H1 (cell line): ENCODE measurements at regions not wholly inside any gene's neighbourhood (a gene's known extent, or its start where the extent isn't known, plus 50 kb on each side); places are given as distances from the start of the nearest gene placed in this dataset.

Source experiments
- CTCF ChIA-PET: fragments of 300-600 bp; sonication (Branson Sonifier 250); formaldehyde crosslinking; loops from one replicate; lab custom pipeline; 2021; ENCODE audit not compliant: partially characterized antibody; lab: Charles Lee
- POLR2A ChIA-PET: fragments of 300-600 bp; sonication (Branson Sonifier 250); formaldehyde crosslinking; loops from one replicate; lab custom pipeline; 2021; ENCODE audit warnings: inconsistent platforms; ENCODE audit not compliant: partially characterized antibody; lab: Charles Lee
- DNase-seq, 2 experiments: peaks; one replicate each; pipeline versions ENCODE4 v3.0.0 to v3.0.0-alpha.2; 2010 to 2022; ENCODE audit warnings: low spot score in 2 of 2, low read depth in 1 of 2, mixed read lengths in 1 of 2
- FAIRE-seq: peaks from 2 replicates; lab custom pipeline; 2011; peaks lifted over from hg19 to GRCh38; lab: Jason Lieb, UNC
- H2AFZ ChIP-seq: 2 replicates; pipeline ENCODE4 v1.8.1; 2012; ENCODE audit warnings: low read length, inconsistent platforms
- H2AK5ac ChIP-seq: 2 replicates; pipeline ENCODE4 v1.6.1; 2013; ENCODE audit warnings: low read depth, low read length
- H2BK120ac ChIP-seq: replicated peaks from 2 replicates; pipeline ENCODE3; 2013; ENCODE audit warnings: low read depth, low read length, inconsistent platforms
- H2BK12ac ChIP-seq: 2 replicates; pipeline ENCODE4 v1.6.1; 2013; ENCODE audit warnings: low read depth, low read length
- H2BK15ac ChIP-seq: 2 replicates; pipeline ENCODE4 v1.6.1; 2013; ENCODE audit warnings: low read length
- H2BK20ac ChIP-seq: 2 replicates; pipeline ENCODE4 v1.6.1; 2013; ENCODE audit warnings: low read length
- H2BK5ac ChIP-seq: 2 replicates; pipeline ENCODE4 v1.6.1; 2013; ENCODE audit warnings: low read depth, low read length
- H3K14ac ChIP-seq: 2 replicates; pipeline ENCODE4 v1.6.1; 2013; ENCODE audit warnings: inconsistent platforms; ENCODE audit not compliant: insufficient read length
- H3K18ac ChIP-seq: 2 replicates; pipeline ENCODE4 v1.6.1; 2013; ENCODE audit warnings: low read length; ENCODE audit errors: extremely low read depth
- H3K23ac ChIP-seq: 2 replicates; pipeline ENCODE4 v1.6.1; 2013; ENCODE audit warnings: inconsistent platforms; ENCODE audit not compliant: insufficient read length
- H3K23me2 ChIP-seq: 2 replicates; pipeline ENCODE4 v1.6.1; 2013; ENCODE audit warnings: low read depth, low read length
- H3K27ac ChIP-seq: 2 replicates; pipeline ENCODE4 v1.6.1; 2011; ENCODE audit warnings: low read depth, low read length, inconsistent platforms
- H3K27me3 ChIP-seq, 4 experiments: replicated peaks in 1 of 4; 1 replicate in 1 of 4; 2 replicates in 3 of 4; pipeline versions ENCODE4 v1.6.1 to v1.8.1; 2011 to 2013; ENCODE audit warnings: low read length in 3 of 4, mild to moderate bottlenecking in 3 of 4, inconsistent platforms in 2 of 4, mixed read lengths in 2 of 4, moderate library complexity in 1 of 4; ENCODE audit not compliant: control insufficient read depth in 3 of 4, insufficient read depth in 3 of 4; ENCODE audit errors: extremely low read depth in 1 of 4
- H3K36me3 ChIP-seq, 4 experiments: 2 replicates each; pipeline versions ENCODE4 v1.6.1 to v1.8.1; 2011 to 2013; ENCODE audit warnings: mild to moderate bottlenecking in 4 of 4, low read length in 3 of 4, moderate library complexity in 2 of 4, control low read depth in 1 of 4, inconsistent platforms in 1 of 4; ENCODE audit not compliant: insufficient read depth in 4 of 4, control insufficient read depth in 2 of 4
- H3K4ac ChIP-seq: replicated peaks from 2 replicates; pipeline ENCODE3; 2013; ENCODE audit warnings: low read length, low read depth, mixed read lengths, inconsistent platforms; ENCODE audit not compliant: insufficient read length
- H3K4me1 ChIP-seq, 4 experiments: replicated peaks in 1 of 4; 1 replicate in 1 of 4; 2 replicates in 3 of 4; pipeline versions ENCODE4 v1.6.1 to v1.8.1; 2011 to 2013; ENCODE audit warnings: low read length in 3 of 4, inconsistent platforms in 2 of 4, mixed read lengths in 1 of 4; ENCODE audit not compliant: insufficient read depth in 4 of 4, control insufficient read depth in 3 of 4
- H3K4me2 ChIP-seq, 2 experiments: 2 replicates each; pipeline versions ENCODE4 v1.6.1 to v1.8.1; 2011 to 2013; ENCODE audit warnings: low read depth in 2 of 2, low read length in 2 of 2, control low read depth in 1 of 2, inconsistent platforms in 1 of 2, mild to moderate bottlenecking in 1 of 2; ENCODE audit not compliant: insufficient read depth in 1 of 2
- H3K4me3 ChIP-seq, 4 experiments: fragments of 200-600, 300-600 bp in 1 of 4; sonication (generic), shearing (Covaris generic), sonication (Bioruptor Twin) in 1 of 4; 2 replicates each; pipeline versions ENCODE4 v1.5.1 to v1.8.1; 2011 to 2016; ENCODE audit warnings: low read length in 4 of 4, low read depth in 3 of 4, control low read depth in 2 of 4, inconsistent platforms in 2 of 4, mild to moderate bottlenecking in 2 of 4, mixed read lengths in 1 of 4, moderate library complexity in 1 of 4; ENCODE audit not compliant: insufficient read depth in 2 of 4; ENCODE audit errors: extremely low read depth in 1 of 4
- H3K56ac ChIP-seq: replicated peaks from 2 replicates; pipeline ENCODE3; 2013; ENCODE audit warnings: low read depth, mild to moderate bottlenecking, mixed read lengths, low read length, inconsistent platforms; ENCODE audit not compliant: insufficient read length
- H3K79me1 ChIP-seq: 2 replicates; pipeline ENCODE4 v1.6.1; 2013; ENCODE audit warnings: low read depth, low read length, control low read depth
- H3K79me2 ChIP-seq, 2 experiments: 2 replicates each; pipeline versions ENCODE4 v1.6.1 to v1.8.1; 2012 to 2013; ENCODE audit warnings: low read length in 2 of 2, mild to moderate bottlenecking in 2 of 2, inconsistent platforms in 1 of 2; ENCODE audit not compliant: insufficient read depth in 2 of 2, control insufficient read depth in 1 of 2
- H3K9ac ChIP-seq, 4 experiments: replicated peaks in 1 of 4; 1 replicate in 1 of 4; 2 replicates in 3 of 4; pipeline versions ENCODE4 v1.6.1 to v1.8.1; 2011 to 2013; ENCODE audit warnings: low read depth in 3 of 4, low read length in 3 of 4, control low read depth in 2 of 4, mild to moderate bottlenecking in 2 of 4, moderate library complexity in 2 of 4, inconsistent platforms in 1 of 4; ENCODE audit errors: extremely low read depth in 1 of 4
- H3K9me3 ChIP-seq, 2 experiments: 2 replicates each; pipeline versions ENCODE4 v1.6.1 to v1.8.1; 2012 to 2013; ENCODE audit warnings: mild to moderate bottlenecking in 2 of 2, moderate library complexity in 2 of 2, control low read depth in 1 of 2, inconsistent platforms in 1 of 2, low read depth in 1 of 2, low read length in 1 of 2, mixed read lengths in 1 of 2; ENCODE audit not compliant: insufficient read depth in 2 of 2
- H4K20me1 ChIP-seq, 2 experiments: replicated peaks in 1 of 2; 2 replicates each; pipeline versions ENCODE3 to v1.8.1; 2011 to 2013; ENCODE audit warnings: inconsistent platforms in 2 of 2, low read length in 2 of 2, mild to moderate bottlenecking in 1 of 2; ENCODE audit not compliant: insufficient read depth in 2 of 2, control insufficient read depth in 1 of 2
- H4K5ac ChIP-seq: 2 replicates; pipeline ENCODE4 v1.6.1; 2013; ENCODE audit warnings: low read length, low read depth, mixed read lengths, inconsistent platforms; ENCODE audit not compliant: insufficient read length
- H4K8ac ChIP-seq: 2 replicates; pipeline ENCODE4 v1.8.0; 2013; ENCODE audit warnings: mild to moderate bottlenecking, moderate library complexity, low read length, inconsistent platforms; ENCODE audit not compliant: insufficient read depth; ENCODE audit errors: extremely low read depth
- H4K91ac ChIP-seq: replicated peaks from 2 replicates; pipeline ENCODE3; 2013; ENCODE audit warnings: low read length, mixed read lengths, inconsistent platforms; ENCODE audit not compliant: insufficient read length
- CBX8 ChIP-seq: fragments of 300-800, 300-1000 bp; sonication (generic); IDR thresholded peaks from 2 replicates; pipeline ENCODE4 v1.7.1; 2016; ENCODE audit warnings: low read depth, low read length, borderline replicate concordance
- CREB1 ChIP-seq: IDR thresholded peaks from 2 replicates; pipeline ENCODE4 v1.6.1; 2012; ENCODE audit warnings: inconsistent platforms
- KDM1A ChIP-seq: fragments of 200-600, 300-600 bp; sonication (generic); IDR thresholded peaks from 2 replicates; pipeline ENCODE4 v1.7.1; 2016; ENCODE audit warnings: mild to moderate bottlenecking, low read length, borderline replicate concordance
- MAFK ChIP-seq: IDR thresholded peaks from 2 replicates; pipeline ENCODE4 v1.6.1; 2012; ENCODE audit warnings: low read depth, mild to moderate bottlenecking, improper control_type of control experiment, low read length
- NRF1 ChIP-seq: IDR thresholded peaks from 2 replicates; pipeline ENCODE4 v1.6.1; 2011; ENCODE audit warnings: mild to moderate bottlenecking, low read depth, low read length, improper control_type of control experiment
- RNF2 ChIP-seq: fragments of 200-900, 300-1000 bp; sonication (generic); IDR thresholded peaks from 2 replicates; pipeline ENCODE4 v1.7.1; 2016; ENCODE audit warnings: borderline replicate concordance, low read depth, mild to moderate bottlenecking, antibody characterized with exemption, low read length; ENCODE audit not compliant: poor library complexity, severe bottlenecking; ENCODE audit errors: missing control alignments
- TAF7 ChIP-seq: optimal IDR thresholded peaks from 2 replicates; pipeline ENCODE3; 2011; ENCODE audit warnings: low read depth, mild to moderate bottlenecking, inconsistent platforms, low read length, moderate library complexity, borderline replicate concordance
- WGBS, 2 experiments: shearing (Covaris generic) in 1 of 2; methylation state at CpG; one replicate each; pipeline versions ENCODE4 v1.1.6 to v1.1.7; 2013 to 2015; ENCODE audit warnings: low lambda C conversion rate in 2 of 2, mixed read lengths in 2 of 2, inconsistent platforms in 1 of 2, low coverage in 1 of 2, missing lambda C conversion rate in 1 of 2; ENCODE audit not compliant: insufficient replicate concordance in 2 of 2, insufficient coverage in 1 of 2, insufficient read length in 1 of 2; ENCODE audit errors: extremely low coverage in 1 of 2, missing lambda C conversion rate in 1 of 2; 5-methylcytosine and 5-hydroxymethylcytosine counted together

GRCh38 chr16:54359555-54359954 is 73.0 kb upstream of the IRX3 start:
- no peak overlapping the region for H3K4me2 ChIP-seq
- CTCF ChIA-PET, result interaction anchor here (0.7 to 1.5 kb wide), 2 partner anchors 8 to 672 kb away, joined by 3 to 4 read pairs; no protein-coding TSS in a partner anchor
- no peaks in the 10 kb centered on the region for H4K20me1 ChIP-seq
- no peaks in the 10 kb centered on the region for H3K79me1 ChIP-seq
- H3K36me3 ChIP-seq, result no peaks in the 10 kb centered on the region
- H2AK5ac ChIP-seq, result no peak overlapping the region
- H2BK15ac ChIP-seq, result no peak overlapping the region
- no peak overlapping the region for H3K14ac ChIP-seq
- H3K23ac ChIP-seq, result no peak overlapping the region
- H3K18ac ChIP-seq, result no peak overlapping the region
- no peak overlapping the region for H2BK5ac ChIP-seq
- H3K27ac ChIP-seq, result no peak overlapping the region
- H2BK20ac ChIP-seq, result no peak overlapping the region
- H4K8ac ChIP-seq, result no peak overlapping the region
- FAIRE-seq (no peak), DNase-seq (no peak)
- H2BK12ac ChIP-seq, result no peak overlapping the region
- H3K4me1 ChIP-seq, result peaks cover 0 to 8% (median 6%) of the 10 kb centered on the region in 4 experiments; a peak in 4 of 7 replicates
- no peaks in the 10 kb centered on the region for H3K23me2 ChIP-seq
- no peak overlapping the region for H3K56ac ChIP-seq
- H4K91ac ChIP-seq, result no peak overlapping the region
- TF ChIP-seq NRF1 (no peak), TAF7 (no peak), CBX8 (no peak), RNF2 (no peak), KDM1A (peak; percentile 66; the same call in 1 of the 2 replicates), CREB1 (no peak), MAFK (no peak)
- TF ChIP-seq, all 59 proteins: peak for 1
- H3K4ac ChIP-seq, result no peak overlapping the region
- no peaks in the 10 kb centered on the region for H3K79me2 ChIP-seq
- peaks cover 0 to 8% of the 10 kb centered on the region in 2 experiments; a peak in 2 of 4 replicates for H3K9me3 ChIP-seq
- H3K9ac ChIP-seq, result no peak overlapping the region
- H2AFZ ChIP-seq, result no peak overlapping the region
- POLR2A ChIA-PET, result no interaction called here
- no peak overlapping the region for H4K5ac ChIP-seq
- H3K27me3 ChIP-seq, result no peaks in the 10 kb centered on the region; a peak in 1 of 7 replicates
- no peak overlapping the region for H3K4me3 ChIP-seq
- H2BK120ac ChIP-seq, result no peak overlapping the region
- WGBS, 2 experiments, result 85% methylated on average over 5 of the region's 5 CpGs; no CpG with 5 or more reads in 1 of the 2 experiments
